ENCODE measurements at regions not wholly inside any gene's neighbourhood (a gene's known extent, or its start where the extent isn't known, plus 50 kb on each side); places are given as distances from the start of the nearest gene placed in this dataset.

- no peak overlapping the region for H3K23ac ChIP-seq (ENCODE audit: low read length in 2 of 2)
- no peak overlapping the region for H3K4ac ChIP-seq (ENCODE audit: low read depth in 1 of 2, low read length in 2 of 2)
- H3K14ac ChIP-seq (ENCODE audit: low read length in 2 of 2), result no peak overlapping the region
- no peaks in the 10 kb centered on the region for H3K79me1 ChIP-seq (replicated peaks; ENCODE audit: low read length, poor library complexity, severe bottlenecking)
- DNase-seq, result no peak
- H2BK12ac ChIP-seq (ENCODE audit: low read length in 2 of 2), result no peak overlapping the region
- H3K18ac ChIP-seq (ENCODE audit: low read depth in 1 of 2, low read length in 2 of 2), result no peak overlapping the region
- H3K4me2 ChIP-seq (ENCODE audit: low read length, poor library complexity, severe bottlenecking), result no peak overlapping the region
- no peaks in the 10 kb centered on the region for H3K4me1 ChIP-seq (ENCODE audit: control insufficient read depth, insufficient read depth, low read depth, low read length)
- no peaks in the 10 kb centered on the region for H3K27me3 ChIP-seq (ENCODE audit: control insufficient read depth in 1 of 2, insufficient read depth in 1 of 2, low read length in 2 of 2)
- H3K27ac ChIP-seq (ENCODE audit: low read length, poor library complexity, severe bottlenecking), result no peak overlapping the region
- no peak overlapping the region for H3K9ac ChIP-seq (ENCODE audit: low read length)
- no peaks in the 10 kb centered on the region for H3K36me3 ChIP-seq (ENCODE audit: control insufficient read depth in 1 of 2, insufficient read depth in 2 of 2, low read depth in 1 of 2, low read length in 2 of 2)
- no peak overlapping the region for H2BK5ac ChIP-seq (ENCODE audit: low read depth, low read length, poor library complexity, severe bottlenecking)
- no peak overlapping the region for H4K91ac ChIP-seq (ENCODE audit: low read length)
- H2BK15ac ChIP-seq (ENCODE audit: low read depth, poor library complexity, severe bottlenecking), result no peak overlapping the region
- no peak overlapping the region for H4K8ac ChIP-seq (ENCODE audit: low read length)
- H2AFZ ChIP-seq (ENCODE audit: low read depth, low read length), result no peak overlapping the region
- no peak overlapping the region for H2BK120ac ChIP-seq (ENCODE audit: low read depth, low read length)
- peaks cover 16% of the 10 kb centered on the region for H3K9me3 ChIP-seq (ENCODE audit: control insufficient read depth, low read length)
- no peak overlapping the region for H2AK5ac ChIP-seq (ENCODE audit: low read length, severe bottlenecking)
- no peak overlapping the region for H3K4me3 ChIP-seq (ENCODE audit: insufficient read depth in 1 of 2, low read depth in 1 of 2, low read length in 2 of 2)
These were observed 251.7 kb upstream of the ROBO2 start for GRCh38 chr3:76788206-76788605.

- WGBS, result 16% methylated on average over 4 of the region's 4 CpGs
- no peak overlapping the region for H3K18ac ChIP-seq (ENCODE audit: low read depth in 1 of 2, low read length in 2 of 2)
- H3K79me1 ChIP-seq (replicated peaks; ENCODE audit: low read length, poor library complexity, severe bottlenecking), result no peaks in the 10 kb centered on the region
- no peak overlapping the region for H3K14ac ChIP-seq (ENCODE audit: low read length in 2 of 2)
- H3K36me3 ChIP-seq (ENCODE audit: control insufficient read depth in 1 of 2, insufficient read depth in 2 of 2, low read depth in 1 of 2, low read length in 2 of 2), result no peaks in the 10 kb centered on the region
- H2AFZ ChIP-seq (ENCODE audit: low read depth, low read length), result no peak overlapping the region
- no peaks in the 10 kb centered on the region for H3K27me3 ChIP-seq (ENCODE audit: control insufficient read depth in 1 of 2, insufficient read depth in 1 of 2, low read length in 2 of 2)
- no peak overlapping the region for H3K4me2 ChIP-seq (ENCODE audit: low read length, poor library complexity, severe bottlenecking)
- no peak overlapping the region for H2BK120ac ChIP-seq (ENCODE audit: low read depth, low read length)
- H2BK15ac ChIP-seq (ENCODE audit: low read depth, poor library complexity, severe bottlenecking), result no peak overlapping the region
- no peak overlapping the region for H4K8ac ChIP-seq (ENCODE audit: low read length)
- H3K27ac ChIP-seq (ENCODE audit: low read length, poor library complexity, severe bottlenecking), result no peak overlapping the region
- no peak overlapping the region for H3K9ac ChIP-seq (ENCODE audit: low read length)
- H2BK12ac ChIP-seq (ENCODE audit: low read length in 2 of 2), result no peak overlapping the region
- H3K23ac ChIP-seq (ENCODE audit: low read length in 2 of 2), result no peak overlapping the region
- peaks cover 10% of the 10 kb centered on the region for H3K9me3 ChIP-seq (ENCODE audit: control insufficient read depth, low read length)
- H2AK5ac ChIP-seq (ENCODE audit: low read length, severe bottlenecking), result no peak overlapping the region
- no peaks in the 10 kb centered on the region for H3K4me1 ChIP-seq (ENCODE audit: control insufficient read depth, insufficient read depth, low read depth, low read length)
- no peak overlapping the region for H3K4me3 ChIP-seq (ENCODE audit: insufficient read depth in 1 of 2, low read depth in 1 of 2, low read length in 2 of 2)
- no peak overlapping the region for H4K91ac ChIP-seq (ENCODE audit: low read length)
- no peak for DNase-seq
- H2BK5ac ChIP-seq (ENCODE audit: low read depth, low read length, poor library complexity, severe bottlenecking), result no peak overlapping the region
- no peak overlapping the region for H3K4ac ChIP-seq (ENCODE audit: low read depth in 1 of 2, low read length in 2 of 2)
These were observed 250.7 kb upstream of the ROBO2 start for GRCh38 chr3:76789237-76789636.

- H4K8ac ChIP-seq (ENCODE audit: low read length), result no peak overlapping the region
- no peak overlapping the region for H3K4me3 ChIP-seq (ENCODE audit: insufficient read depth in 1 of 2, low read depth in 1 of 2, low read length in 2 of 2)
- no peaks in the 10 kb centered on the region for H3K27me3 ChIP-seq (ENCODE audit: control insufficient read depth in 1 of 2, insufficient read depth in 1 of 2, low read length in 2 of 2)
- no peak overlapping the region for H3K18ac ChIP-seq (ENCODE audit: low read depth in 1 of 2, low read length in 2 of 2)
- no peak overlapping the region for H3K14ac ChIP-seq (ENCODE audit: low read length in 2 of 2)
- H3K27ac ChIP-seq (ENCODE audit: low read length, poor library complexity, severe bottlenecking), result no peak overlapping the region
- no peak for DNase-seq
- no peak overlapping the region for H3K4ac ChIP-seq (ENCODE audit: low read depth in 1 of 2, low read length in 2 of 2)
- no peak overlapping the region for H2BK12ac ChIP-seq (ENCODE audit: low read length in 2 of 2)
- no peak overlapping the region for H2BK120ac ChIP-seq (ENCODE audit: low read depth, low read length)
- no peak overlapping the region for H3K4me2 ChIP-seq (ENCODE audit: low read length, poor library complexity, severe bottlenecking)
- no peak overlapping the region for H3K9ac ChIP-seq (ENCODE audit: low read length)
- H3K4me1 ChIP-seq (ENCODE audit: control insufficient read depth, insufficient read depth, low read depth, low read length), result no peaks in the 10 kb centered on the region
- no peak overlapping the region for H3K23ac ChIP-seq (ENCODE audit: low read length in 2 of 2)
- H2AK5ac ChIP-seq (ENCODE audit: low read length, severe bottlenecking), result no peak overlapping the region
- H3K79me1 ChIP-seq (replicated peaks; ENCODE audit: low read length, poor library complexity, severe bottlenecking), result no peaks in the 10 kb centered on the region
- no peak overlapping the region for H4K91ac ChIP-seq (ENCODE audit: low read length)
- 76% methylated on average over 1 of the region's 1 CpG for WGBS
- peaks cover 3% of the 10 kb centered on the region for H3K9me3 ChIP-seq (ENCODE audit: control insufficient read depth, low read length)
- H3K36me3 ChIP-seq (ENCODE audit: control insufficient read depth in 1 of 2, insufficient read depth in 2 of 2, low read depth in 1 of 2, low read length in 2 of 2), result no peaks in the 10 kb centered on the region
- H2BK5ac ChIP-seq (ENCODE audit: low read depth, low read length, poor library complexity, severe bottlenecking), result no peak overlapping the region
- H2BK15ac ChIP-seq (ENCODE audit: low read depth, poor library complexity, severe bottlenecking), result no peak overlapping the region
- no peak overlapping the region for H2AFZ ChIP-seq (ENCODE audit: low read depth, low read length)
These were observed 228.5 kb upstream of the ROBO2 start for GRCh38 chr3:76811418-76811817.

- Histone ChIP-seq H3K9ac (ENCODE audit: low read length) (no peak overlapping the region), H3K27me3 (ENCODE audit: control insufficient read depth in 1 of 2, insufficient read depth in 1 of 2, low read length in 2 of 2) (no peaks in the 10 kb centered on the region), H3K4me3 (ENCODE audit: insufficient read depth in 1 of 2, low read depth in 1 of 2, low read length in 2 of 2) (no peak overlapping the region), H4K8ac (ENCODE audit: low read length) (no peak overlapping the region), H4K91ac (ENCODE audit: low read length) (no peak overlapping the region), H3K36me3 (ENCODE audit: control insufficient read depth in 1 of 2, insufficient read depth in 2 of 2, low read depth in 1 of 2, low read length in 2 of 2) (no peaks in the 10 kb centered on the region), H3K4me2 (ENCODE audit: low read length, poor library complexity, severe bottlenecking) (no peak overlapping the region), H2BK120ac (ENCODE audit: low read depth, low read length) (no peak overlapping the region), H3K14ac (ENCODE audit: low read length in 2 of 2) (no peak overlapping the region), H2BK5ac (ENCODE audit: low read depth, low read length, poor library complexity, severe bottlenecking) (no peak overlapping the region), H3K9me3 (ENCODE audit: control insufficient read depth, low read length) (peaks cover 6% of the 10 kb centered on the region), H3K4me1 (ENCODE audit: control insufficient read depth, insufficient read depth, low read depth, low read length) (no peaks in the 10 kb centered on the region), H3K18ac (ENCODE audit: low read depth in 1 of 2, low read length in 2 of 2) (no peak overlapping the region), H3K4ac (ENCODE audit: low read depth in 1 of 2, low read length in 2 of 2) (no peak overlapping the region), H2AFZ (ENCODE audit: low read depth, low read length) (no peak overlapping the region), H3K27ac (ENCODE audit: low read length, poor library complexity, severe bottlenecking) (no peak overlapping the region), H2BK15ac (ENCODE audit: low read depth, poor library complexity, severe bottlenecking) (no peak overlapping the region), H2AK5ac (ENCODE audit: low read length, severe bottlenecking) (no peak overlapping the region), H3K79me1 (replicated peaks; ENCODE audit: low read length, poor library complexity, severe bottlenecking) (no peaks in the 10 kb centered on the region), H2BK12ac (ENCODE audit: low read length in 2 of 2) (no peak overlapping the region), H3K23ac (ENCODE audit: low read length in 2 of 2) (no peak overlapping the region)
- no peak for DNase-seq
- WGBS, result no CpG with 5 or more reads among the region's 2 CpGs
These were observed 227.2 kb upstream of the ROBO2 start for GRCh38 chr3:76812649-76813242.

Measured in mesenchymal stem cell (in vitro differentiated cells and primary cell).